HL-60 (cell line): ENCODE measurements at regions not wholly inside any gene's neighbourhood (a gene's known extent, or its start where the extent isn't known, plus 50 kb on each side); places are given as distances from the start of the nearest gene placed in this dataset.

Source experiments
- POLR2AphosphoS5 ChIP-seq: IDR thresholded peaks from 2 replicates; pipeline ENCODE4 v1.6.1; 2012; ENCODE audit warnings: low read depth
- TF ChIP-seq, protein P1 (sequence below): IDR thresholded peaks from one replicate; pipeline ENCODE4 v1.5.1; 2011; ENCODE audit warnings: low read length, control low read depth, inconsistent platforms; ENCODE audit not compliant: insufficient read depth
- TF ChIP-seq, protein P2 (sequence below): IDR thresholded peaks from 2 replicates; pipeline ENCODE4 v1.6.1; 2012; ENCODE audit warnings: low read depth; ENCODE audit not compliant: insufficient replicate concordance

DNA sequence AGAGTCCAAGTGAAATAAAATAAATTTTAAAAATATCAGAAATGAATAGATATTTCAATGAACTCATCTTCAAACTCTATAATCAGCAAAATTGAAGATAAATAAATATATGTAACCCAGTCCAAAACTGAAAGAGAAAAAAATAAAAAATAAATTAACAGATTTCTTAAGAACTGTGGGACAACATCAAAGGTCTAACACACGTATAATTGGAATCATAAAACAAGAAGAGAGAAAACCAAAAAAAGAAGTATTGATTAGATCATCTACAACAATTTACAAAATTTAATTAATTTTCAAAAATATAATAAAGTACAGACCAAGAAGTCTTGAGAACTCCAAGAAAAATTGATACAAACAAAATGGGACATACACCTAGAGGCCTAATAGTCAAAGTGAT lies 625.8 kb upstream of the SORCS1 start:
- TF ChIP-seq, protein P1, sequence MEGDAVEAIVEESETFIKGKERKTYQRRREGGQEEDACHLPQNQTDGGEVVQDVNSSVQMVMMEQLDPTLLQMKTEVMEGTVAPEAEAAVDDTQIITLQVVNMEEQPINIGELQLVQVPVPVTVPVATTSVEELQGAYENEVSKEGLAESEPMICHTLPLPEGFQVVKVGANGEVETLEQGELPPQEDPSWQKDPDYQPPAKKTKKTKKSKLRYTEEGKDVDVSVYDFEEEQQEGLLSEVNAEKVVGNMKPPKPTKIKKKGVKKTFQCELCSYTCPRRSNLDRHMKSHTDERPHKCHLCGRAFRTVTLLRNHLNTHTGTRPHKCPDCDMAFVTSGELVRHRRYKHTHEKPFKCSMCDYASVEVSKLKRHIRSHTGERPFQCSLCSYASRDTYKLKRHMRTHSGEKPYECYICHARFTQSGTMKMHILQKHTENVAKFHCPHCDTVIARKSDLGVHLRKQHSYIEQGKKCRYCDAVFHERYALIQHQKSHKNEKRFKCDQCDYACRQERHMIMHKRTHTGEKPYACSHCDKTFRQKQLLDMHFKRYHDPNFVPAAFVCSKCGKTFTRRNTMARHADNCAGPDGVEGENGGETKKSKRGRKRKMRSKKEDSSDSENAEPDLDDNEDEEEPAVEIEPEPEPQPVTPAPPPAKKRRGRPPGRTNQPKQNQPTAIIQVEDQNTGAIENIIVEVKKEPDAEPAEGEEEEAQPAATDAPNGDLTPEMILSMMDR, result no peak
- TF ChIP-seq, protein P2, sequence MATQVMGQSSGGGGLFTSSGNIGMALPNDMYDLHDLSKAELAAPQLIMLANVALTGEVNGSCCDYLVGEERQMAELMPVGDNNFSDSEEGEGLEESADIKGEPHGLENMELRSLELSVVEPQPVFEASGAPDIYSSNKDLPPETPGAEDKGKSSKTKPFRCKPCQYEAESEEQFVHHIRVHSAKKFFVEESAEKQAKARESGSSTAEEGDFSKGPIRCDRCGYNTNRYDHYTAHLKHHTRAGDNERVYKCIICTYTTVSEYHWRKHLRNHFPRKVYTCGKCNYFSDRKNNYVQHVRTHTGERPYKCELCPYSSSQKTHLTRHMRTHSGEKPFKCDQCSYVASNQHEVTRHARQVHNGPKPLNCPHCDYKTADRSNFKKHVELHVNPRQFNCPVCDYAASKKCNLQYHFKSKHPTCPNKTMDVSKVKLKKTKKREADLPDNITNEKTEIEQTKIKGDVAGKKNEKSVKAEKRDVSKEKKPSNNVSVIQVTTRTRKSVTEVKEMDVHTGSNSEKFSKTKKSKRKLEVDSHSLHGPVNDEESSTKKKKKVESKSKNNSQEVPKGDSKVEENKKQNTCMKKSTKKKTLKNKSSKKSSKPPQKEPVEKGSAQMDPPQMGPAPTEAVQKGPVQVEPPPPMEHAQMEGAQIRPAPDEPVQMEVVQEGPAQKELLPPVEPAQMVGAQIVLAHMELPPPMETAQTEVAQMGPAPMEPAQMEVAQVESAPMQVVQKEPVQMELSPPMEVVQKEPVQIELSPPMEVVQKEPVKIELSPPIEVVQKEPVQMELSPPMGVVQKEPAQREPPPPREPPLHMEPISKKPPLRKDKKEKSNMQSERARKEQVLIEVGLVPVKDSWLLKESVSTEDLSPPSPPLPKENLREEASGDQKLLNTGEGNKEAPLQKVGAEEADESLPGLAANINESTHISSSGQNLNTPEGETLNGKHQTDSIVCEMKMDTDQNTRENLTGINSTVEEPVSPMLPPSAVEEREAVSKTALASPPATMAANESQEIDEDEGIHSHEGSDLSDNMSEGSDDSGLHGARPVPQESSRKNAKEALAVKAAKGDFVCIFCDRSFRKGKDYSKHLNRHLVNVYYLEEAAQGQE, result no peak
- TF ChIP-seq POLR2AphosphoS5, result no peak
